A673 (cell line): ENCODE measurements at regions not wholly inside any gene's neighbourhood (a gene's known extent, or its start where the extent isn't known, plus 50 kb on each side); places are given as distances from the start of the nearest gene placed in this dataset.

Source experiments
- EZH2 ChIP-seq: fragments of 200-600 bp; sonication (generic); IDR thresholded peaks from 2 replicates; pipeline ENCODE4 v1.6.1; 2017; ENCODE audit warnings: borderline replicate concordance, low read depth, mild to moderate bottlenecking, mixed read lengths, antibody characterized with exemption, low read length; ENCODE audit not compliant: poor library complexity, severe bottlenecking
- TF ChIP-seq, protein P1 (sequence below): fragments of 300-800, 200-600 bp; sonication (generic); conservative IDR thresholded peaks from 2 replicates; pipeline ENCODE4 v1.5.1; 2017; ENCODE audit warnings: low read depth, mild to moderate bottlenecking, antibody characterized with exemption, low read length, moderate library complexity, mixed read lengths

DNA sequence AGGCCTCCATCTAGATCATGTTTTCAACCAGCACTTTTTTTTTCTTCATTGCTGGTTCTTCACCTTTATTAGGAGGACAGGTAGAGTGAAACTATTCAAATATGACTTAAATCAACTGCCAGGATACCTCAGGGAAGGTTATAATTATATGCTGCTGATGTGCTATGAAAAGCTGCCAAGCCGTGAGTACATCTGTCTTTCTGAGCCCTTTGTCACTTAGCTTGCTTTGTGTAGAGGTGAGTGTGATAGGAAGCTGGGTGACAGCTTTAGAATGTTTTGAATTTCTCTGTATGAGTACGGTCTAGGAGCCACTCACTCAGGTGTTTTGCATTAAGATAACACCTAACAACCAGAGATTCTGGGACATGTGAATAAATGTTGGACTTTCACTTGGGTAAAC lies 365.2 kb downstream of the OTUD1 start:
- TF ChIP-seq, protein P1, sequence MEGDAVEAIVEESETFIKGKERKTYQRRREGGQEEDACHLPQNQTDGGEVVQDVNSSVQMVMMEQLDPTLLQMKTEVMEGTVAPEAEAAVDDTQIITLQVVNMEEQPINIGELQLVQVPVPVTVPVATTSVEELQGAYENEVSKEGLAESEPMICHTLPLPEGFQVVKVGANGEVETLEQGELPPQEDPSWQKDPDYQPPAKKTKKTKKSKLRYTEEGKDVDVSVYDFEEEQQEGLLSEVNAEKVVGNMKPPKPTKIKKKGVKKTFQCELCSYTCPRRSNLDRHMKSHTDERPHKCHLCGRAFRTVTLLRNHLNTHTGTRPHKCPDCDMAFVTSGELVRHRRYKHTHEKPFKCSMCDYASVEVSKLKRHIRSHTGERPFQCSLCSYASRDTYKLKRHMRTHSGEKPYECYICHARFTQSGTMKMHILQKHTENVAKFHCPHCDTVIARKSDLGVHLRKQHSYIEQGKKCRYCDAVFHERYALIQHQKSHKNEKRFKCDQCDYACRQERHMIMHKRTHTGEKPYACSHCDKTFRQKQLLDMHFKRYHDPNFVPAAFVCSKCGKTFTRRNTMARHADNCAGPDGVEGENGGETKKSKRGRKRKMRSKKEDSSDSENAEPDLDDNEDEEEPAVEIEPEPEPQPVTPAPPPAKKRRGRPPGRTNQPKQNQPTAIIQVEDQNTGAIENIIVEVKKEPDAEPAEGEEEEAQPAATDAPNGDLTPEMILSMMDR = no peak
- no peak for TF ChIP-seq EZH2
